Left cardiac atrium (tissue), 4 donors: ENCODE measurements at regions not wholly inside any gene's neighbourhood (a gene's known extent, or its start where the extent isn't known, plus 50 kb on each side); places are given as distances from the start of the nearest gene placed in this dataset.
"Not testable (repeated sequence)": the region's sequence is repeated elsewhere in the genome, so short reads cannot be mapped to it uniquely, and the experiment has no call there.

Experiments
- ATAC-seq, 2 donors: fragments of 200-7000 bp; cut with Tn5 transposase; one replicate each; pipeline ENCODE4 v1.9.1; 2020; ENCODE audit warnings: mild to moderate bottlenecking in 2 of 2, moderate library complexity in 2 of 2
- DNase-seq: peaks from one replicate; pipeline ENCODE4 v3.0.0-alpha.2; 2020
- intact Hi-C, 2 donors: fragments of 100-400 bp; cut with DNase I; formaldehyde crosslinking; loops; one replicate each; pipeline versions ENCODE4 v1.14.1 to v1.15.1; 2022 to 2023
- donor health status: DM: no; HTN: yes; CAD: no.
- donor health status: DM: no; HTN: yes; CAD: no; lungs with severe emphysema.
- donor health status: DM: yes; HTN: yes; CAD: no.
- donor health status: Dilated cardiomyopathy.

- ATAC-seq, DNase-seq, intact Hi-C loops: not testable (repeated sequence)
These were observed 156.5 kb downstream of the TTC8 start for GRCh38 chr14:88980907-88981306.

GRCh38 chr14:88981948-88982347 is 157.5 kb downstream of the TTC8 start:
- ATAC-seq (no peak), DNase-seq (no peak)
- intact Hi-C loops = no loop called here

- DNase-seq (no peak), ATAC-seq (peak in 1 of 2 donors; percentile 92)
- intact Hi-C loops = no loop called here
These were observed 159.3 kb downstream of the TTC8 start for GRCh38 chr14:88983755-88984154.

GRCh38 chr14:88985654-88986053 is 161.2 kb downstream of the TTC8 start:
- intact Hi-C loops = no loop called here
- no peak for DNase-seq
- no peak for ATAC-seq

- intact Hi-C loops = no loop called here
- DNase-seq (peak; percentile 33), ATAC-seq (peak in 1 of 2 donors; percentile 81)
These were observed 161.8 kb downstream of the TTC8 start for GRCh38 chr14:88986146-88986841.

- DNase-seq, ATAC-seq, intact Hi-C loops: not testable (repeated sequence)
These were observed 162.5 kb downstream of the TTC8 start for GRCh38 chr14:88986908-88987307.

GRCh38 chr14:88987516-88987915 is 163.1 kb downstream of the TTC8 start:
- intact Hi-C loops = no loop called here

GRCh38 chr14:88989911-88990310 is 165.5 kb downstream of the TTC8 start:
- intact Hi-C loops = no loop called here
- no peak for ATAC-seq

More at GRCh38 chr14:88987516-88987915, 163.1 kb downstream of the TTC8 start:
- no peak for DNase-seq
- ATAC-seq = no peak

GRCh38 chr14:88990856-88991255 is 166.4 kb downstream of the TTC8 start:
- ATAC-seq (no peak), DNase-seq (no peak)
- intact Hi-C loops = no loop called here

More at GRCh38 chr14:88989911-88990310, 165.5 kb downstream of the TTC8 start:
- no peak for DNase-seq

- no peak for ATAC-seq
- no peak for DNase-seq
- intact Hi-C loops = no loop called here
These were observed 167.6 kb downstream of the TTC8 start for GRCh38 chr14:88992011-88992410.

GRCh38 chr14:88993946-88994345 is 169.5 kb downstream of the TTC8 start:
- DNase-seq = no peak
- intact Hi-C loops = no loop called here
- peak in 1 of 2 donors; percentile 72 for ATAC-seq

GRCh38 chr14:88995437-88996198 is 171.2 kb downstream of the TTC8 start:
- intact Hi-C loops = no loop called here

GRCh38 chr14:88998027-88998426 is 173.6 kb downstream of the TTC8 start:
- intact Hi-C loops = no loop called here
- ATAC-seq = no peak

More at GRCh38 chr14:88995437-88996198, 171.2 kb downstream of the TTC8 start:
- DNase-seq = no peak
- no peak for ATAC-seq

GRCh38 chr14:88999137-88999536 is 174.7 kb downstream of the TTC8 start:
- intact Hi-C loops = no loop called here
- ATAC-seq (no peak), DNase-seq (no peak)

More at GRCh38 chr14:88998027-88998426, 173.6 kb downstream of the TTC8 start:
- DNase-seq = no peak

GRCh38 chr14:89000007-89000942 is 175.8 kb downstream of the TTC8 start:
- intact Hi-C loops = no loop called here
- ATAC-seq = peak; percentile 63 to 93
- DNase-seq = peak; percentile 59

- ATAC-seq = peak in 1 of 2 donors; percentile 35
- DNase-seq = no peak
- intact Hi-C loops = no loop called here
These were observed 179.7 kb downstream of the TTC8 start for GRCh38 chr14:89004166-89004565.

- DNase-seq = no peak
- no peak for ATAC-seq
- intact Hi-C loops = no loop called here
These were observed 183.5 kb downstream of the TTC8 start for GRCh38 chr14:89007906-89008305.

- ATAC-seq = no peak
- no peak for DNase-seq
- intact Hi-C loops = no loop called here
These were observed 187.2 kb downstream of the TTC8 start for GRCh38 chr14:89011355-89012281.
